SIG-M5 (cell line): ENCODE measurements at regions not wholly inside any gene's neighbourhood (a gene's known extent, or its start where the extent isn't known, plus 50 kb on each side); places are given as distances from the start of the nearest gene placed in this dataset.

ENCODE experiments used
- DNase-seq: peaks from one replicate; lab custom pipeline; 2025; lab: John Stamatoyannopoulos, UW

GRCh38 chr4:176902710-176903323 lies 110.1 kb upstream of the VEGFC start:
- no peak for DNase-seq

- DNase-seq: no peak
Observed at GRCh38 chr4:176906709-176907108, 114.0 kb upstream of the VEGFC start.

- no peak for DNase-seq
Observed at GRCh38 chr4:176910646-176911045, 117.9 kb upstream of the VEGFC start.

- no peak for DNase-seq
Observed at GRCh38 chr4:176919631-176920030, 126.9 kb upstream of the VEGFC start.

- DNase-seq: no peak
Observed at GRCh38 chr4:176920694-176921093, 128.0 kb upstream of the VEGFC start.

- DNase-seq: no peak
Observed at GRCh38 chr4:176921256-176921655, 128.5 kb upstream of the VEGFC start.

- DNase-seq: no peak
Observed at GRCh38 chr4:176924238-176924637, 131.5 kb upstream of the VEGFC start.

GRCh38 chr4:176925962-176926361 lies 133.2 kb upstream of the VEGFC start:
- no peak for DNase-seq

- no peak for DNase-seq
Observed at GRCh38 chr4:176927117-176927516, 134.4 kb upstream of the VEGFC start.

- DNase-seq: no peak
Observed at GRCh38 chr4:176927664-176928063, 134.9 kb upstream of the VEGFC start.

GRCh38 chr4:176939445-176939844 lies 146.7 kb upstream of the VEGFC start:
- DNase-seq: no peak

GRCh38 chr4:176945334-176945733 lies 152.6 kb upstream of the VEGFC start:
- DNase-seq: no peak

- DNase-seq: no peak
Observed at GRCh38 chr4:176949029-176949428, 156.3 kb upstream of the VEGFC start.

GRCh38 chr4:176953021-176953420 lies 160.3 kb upstream of the VEGFC start:
- DNase-seq: no peak

GRCh38 chr4:176957353-176958118 lies 164.8 kb upstream of the VEGFC start:
- DNase-seq: no peak

- DNase-seq: no peak
Observed at GRCh38 chr4:176959980-176960379, 167.3 kb upstream of the VEGFC start.

- no peak for DNase-seq
Observed at GRCh38 chr4:176963121-176963520, 170.4 kb upstream of the VEGFC start.

- no peak for DNase-seq
Observed at GRCh38 chr4:176964116-176964691, 171.5 kb upstream of the VEGFC start.

GRCh38 chr4:176967586-176967985 lies 174.9 kb upstream of the VEGFC start:
- DNase-seq: no peak

GRCh38 chr4:176968094-176968493 lies 175.4 kb upstream of the VEGFC start:
- no peak for DNase-seq

- DNase-seq: no peak
Observed at GRCh38 chr4:176969011-176969410, 176.3 kb upstream of the VEGFC start.

- DNase-seq: no peak
Observed at GRCh38 chr4:176970853-176971252, 178.1 kb upstream of the VEGFC start.

GRCh38 chr4:176971576-176972115 lies 178.9 kb upstream of the VEGFC start:
- DNase-seq: no peak
